ENCODE measurements at regions not wholly inside any gene's neighbourhood (a gene's known extent, or its start where the extent isn't known, plus 50 kb on each side); places are given as distances from the start of the nearest gene placed in this dataset.
"Not testable (repeated sequence)": the region's sequence is repeated elsewhere in the genome, so short reads cannot be mapped to it uniquely, and the experiment has no call there.

DNA sequence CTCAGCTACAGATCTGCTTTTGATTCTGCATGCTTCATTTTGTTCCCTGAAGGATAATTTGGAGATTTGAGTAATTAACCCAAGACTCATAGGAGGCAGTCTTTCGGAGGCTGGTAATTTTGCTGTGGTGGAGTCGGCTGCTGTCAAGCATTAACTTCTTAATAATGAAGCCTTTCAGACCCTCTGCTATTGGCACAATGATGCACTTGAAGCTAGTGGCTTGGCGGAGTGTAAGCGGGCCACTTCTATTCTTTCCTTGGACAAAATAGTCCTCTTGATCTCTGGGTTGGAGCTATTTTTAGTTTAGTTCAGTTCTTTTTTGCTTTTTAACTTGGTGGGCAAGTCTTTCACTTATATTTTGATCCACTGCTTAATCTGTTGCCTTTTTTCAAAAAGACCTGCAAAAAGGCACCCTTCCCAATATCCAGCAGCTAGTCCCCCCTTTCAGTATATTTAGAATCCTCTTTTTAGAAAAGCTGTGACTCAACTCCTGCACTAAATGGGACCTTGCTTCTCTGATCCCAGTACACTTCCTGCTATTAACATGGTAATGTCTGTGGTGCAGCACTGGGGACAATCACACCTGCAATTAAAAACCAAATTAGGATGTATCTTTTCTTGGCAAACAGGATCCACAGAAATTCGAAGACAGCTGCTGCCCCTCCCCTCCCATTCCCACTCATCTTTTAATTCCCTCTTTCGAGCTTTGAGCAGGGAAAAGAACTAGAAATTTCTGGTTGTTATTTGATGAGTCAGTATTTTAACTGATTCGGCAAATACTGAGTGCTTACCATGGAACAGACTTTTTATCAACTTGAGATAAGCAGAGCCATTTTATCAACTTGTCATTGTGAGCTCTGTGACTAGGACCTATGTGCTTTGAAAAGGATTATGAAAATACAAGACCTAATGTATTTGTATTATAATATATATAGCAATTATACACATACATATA, 169.4 kb upstream of the ANKRD55 start:
- Histone ChIP-seq H3K27ac (replicated peaks in 1 of 4) (no peak overlapping the region), H3K36me3 (no peaks in the 10 kb centered on the region), H3K4me3 (no peak overlapping the region), H3K27me3 (no peaks in the 10 kb centered on the region), H3K4me1 (peaks cover 0 to 4% (median 1%) of the 10 kb centered on the region in 4 donors), H3K9me3 (no peaks in the 10 kb centered on the region)
- intact Hi-C loops (cut with DNase I) = no loop called here
- DNase-seq (ENCODE audit: extremely low spot score) = no peak
- TF ChIP-seq EP300 (IDR thresholded peaks at IDR 0.05) (no peak), POLR2AphosphoS5 (IDR thresholded peaks at IDR 0.05) (no peak), POLR2A (IDR thresholded peaks at IDR 0.05; ENCODE audit: low read depth) (no peak)
- TF ChIP-seq, protein P1, sequence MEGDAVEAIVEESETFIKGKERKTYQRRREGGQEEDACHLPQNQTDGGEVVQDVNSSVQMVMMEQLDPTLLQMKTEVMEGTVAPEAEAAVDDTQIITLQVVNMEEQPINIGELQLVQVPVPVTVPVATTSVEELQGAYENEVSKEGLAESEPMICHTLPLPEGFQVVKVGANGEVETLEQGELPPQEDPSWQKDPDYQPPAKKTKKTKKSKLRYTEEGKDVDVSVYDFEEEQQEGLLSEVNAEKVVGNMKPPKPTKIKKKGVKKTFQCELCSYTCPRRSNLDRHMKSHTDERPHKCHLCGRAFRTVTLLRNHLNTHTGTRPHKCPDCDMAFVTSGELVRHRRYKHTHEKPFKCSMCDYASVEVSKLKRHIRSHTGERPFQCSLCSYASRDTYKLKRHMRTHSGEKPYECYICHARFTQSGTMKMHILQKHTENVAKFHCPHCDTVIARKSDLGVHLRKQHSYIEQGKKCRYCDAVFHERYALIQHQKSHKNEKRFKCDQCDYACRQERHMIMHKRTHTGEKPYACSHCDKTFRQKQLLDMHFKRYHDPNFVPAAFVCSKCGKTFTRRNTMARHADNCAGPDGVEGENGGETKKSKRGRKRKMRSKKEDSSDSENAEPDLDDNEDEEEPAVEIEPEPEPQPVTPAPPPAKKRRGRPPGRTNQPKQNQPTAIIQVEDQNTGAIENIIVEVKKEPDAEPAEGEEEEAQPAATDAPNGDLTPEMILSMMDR (IDR thresholded peaks at IDR 0.05) = no peak
- WGBS = 71% methylated on average over 7 of the region's 7 CpGs

DNA sequence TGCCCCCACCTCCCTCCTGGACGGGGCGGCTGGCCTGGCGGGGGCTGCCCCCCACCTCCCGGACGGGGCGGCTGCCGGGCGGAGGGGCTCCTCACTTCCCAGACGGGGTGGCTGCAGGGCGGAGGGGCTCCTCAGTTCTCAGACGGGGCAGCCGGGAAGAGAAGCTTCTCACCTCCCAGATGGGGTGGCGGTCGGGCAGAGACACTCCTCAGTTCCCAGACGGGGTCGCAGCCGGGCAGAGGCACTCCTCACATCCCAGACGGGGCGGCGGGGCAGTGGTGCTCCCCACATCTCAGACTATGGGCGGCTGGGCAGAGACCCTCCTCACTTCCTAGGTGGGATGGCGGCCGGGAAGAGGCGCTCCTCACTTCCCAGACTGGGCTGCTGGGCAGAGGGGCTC, 164.7 kb upstream of the ANKRD55 start:
- H3K4me1 ChIP-seq; H3K27ac ChIP-seq (replicated peaks in 1 of 4); H3K36me3 ChIP-seq; intact Hi-C loops (cut with DNase I); DNase-seq (ENCODE audit: extremely low spot score); H3K4me3 ChIP-seq; H3K27me3 ChIP-seq: not testable (repeated sequence)
- peaks cover 0 to 30% (median 25%) of the 10 kb centered on the region in 4 donors for H3K9me3 ChIP-seq
- 100% methylated on average over 15 of the region's 24 CpGs for WGBS

DNA sequence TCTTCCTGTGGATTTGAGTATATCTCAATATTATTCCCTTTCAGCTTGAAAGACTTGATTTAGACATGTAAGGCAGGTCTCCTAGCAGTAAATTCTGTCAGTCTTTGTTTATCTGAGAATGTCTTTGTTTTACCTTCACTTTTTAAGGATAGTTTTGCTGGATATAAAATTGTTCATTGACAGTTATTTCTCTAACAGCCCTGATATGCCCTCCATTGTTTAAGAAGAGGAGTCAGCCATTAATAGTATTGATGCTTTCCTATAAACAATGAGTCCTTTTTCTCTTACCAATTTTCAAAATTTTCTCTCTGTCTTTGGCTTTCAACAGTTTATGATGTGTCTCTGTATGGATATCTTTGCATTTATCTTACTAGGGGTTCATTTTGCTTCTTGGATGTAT, 163.5 kb upstream of the ANKRD55 start:
- no peaks in the 10 kb centered on the region for H3K36me3 ChIP-seq
- TF ChIP-seq POLR2A (IDR thresholded peaks at IDR 0.05; ENCODE audit: low read depth) (no peak), EP300 (IDR thresholded peaks at IDR 0.05) (no peak), POLR2AphosphoS5 (IDR thresholded peaks at IDR 0.05) (no peak)
- TF ChIP-seq, protein P1 (IDR thresholded peaks at IDR 0.05) = no peak
- intact Hi-C loops (cut with DNase I) = no loop called here
- H3K27me3 ChIP-seq = no peaks in the 10 kb centered on the region
- no peak overlapping the region for H3K4me3 ChIP-seq
- no peak overlapping the region for H3K27ac ChIP-seq (replicated peaks in 1 of 4)
- DNase-seq (ENCODE audit: extremely low spot score) = no peak
- H3K4me1 ChIP-seq = no peaks in the 10 kb centered on the region
- peaks cover 0 to 34% (median 27%) of the 10 kb centered on the region in 4 donors for H3K9me3 ChIP-seq

DNA sequence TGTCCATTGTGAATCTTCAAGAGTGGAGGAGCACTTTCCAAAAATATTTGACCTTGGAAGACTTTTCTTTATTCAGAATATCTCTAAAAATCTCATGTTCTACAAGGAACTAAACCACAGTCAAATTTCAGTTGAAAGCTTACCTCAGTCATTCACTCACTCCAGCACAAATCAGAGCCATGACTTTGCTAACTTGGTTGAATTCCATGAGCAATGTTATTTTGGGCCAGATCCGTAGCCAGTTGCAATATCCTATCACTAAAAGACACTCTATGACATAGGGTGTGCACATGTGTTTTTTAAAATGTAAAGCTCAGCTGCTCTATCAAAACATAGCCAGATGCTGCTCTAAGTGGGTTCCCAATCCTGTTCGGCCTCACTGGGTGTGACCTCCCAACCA, 156.1 kb upstream of the ANKRD55 start:
- TF ChIP-seq POLR2AphosphoS5 (IDR thresholded peaks at IDR 0.05) = no peak
- TF ChIP-seq POLR2A (IDR thresholded peaks at IDR 0.05; ENCODE audit: low read depth) = no peak
- no peak for TF ChIP-seq EP300 (IDR thresholded peaks at IDR 0.05)
- TF ChIP-seq, protein P1 (IDR thresholded peaks at IDR 0.05) = no peak

DNA sequence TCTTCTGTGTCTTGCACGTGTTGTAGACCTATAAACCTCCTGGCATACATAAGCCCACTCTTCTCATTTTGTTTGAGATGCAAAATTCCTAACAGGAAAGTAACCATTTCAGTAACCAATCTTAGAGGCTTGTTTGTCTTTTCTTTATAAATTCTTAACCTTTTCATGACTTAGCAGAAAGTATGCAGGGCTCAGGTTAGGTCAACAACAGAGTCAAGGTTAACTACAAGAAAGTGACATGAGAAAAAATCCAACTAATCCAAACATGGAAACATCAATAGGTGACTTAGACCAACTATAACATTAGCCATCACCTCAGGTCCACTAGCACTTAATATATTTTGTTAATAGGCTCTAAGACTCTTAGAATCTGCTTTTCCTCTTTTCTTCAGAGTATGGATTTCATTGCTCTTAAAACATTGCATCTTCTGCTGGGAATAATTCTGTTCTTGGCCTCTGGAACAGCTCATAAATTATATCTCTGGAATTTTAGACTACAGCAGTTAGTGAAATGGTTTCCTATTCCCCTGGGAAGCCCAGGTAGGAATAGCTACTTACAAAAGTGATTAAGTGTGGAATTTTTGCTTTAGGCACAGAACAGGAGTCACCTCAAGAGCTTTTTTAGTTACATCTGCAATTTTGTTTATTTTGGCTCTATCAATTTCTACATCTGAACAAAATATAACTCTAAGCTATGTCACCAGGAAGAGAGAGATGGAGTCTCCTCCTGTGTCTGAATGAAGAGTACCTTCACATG, 155.3 kb upstream of the ANKRD55 start:
- no peaks in the 10 kb centered on the region for H3K4me1 ChIP-seq
- intact Hi-C loops (cut with DNase I) = no loop called here
- TF ChIP-seq POLR2AphosphoS5 (IDR thresholded peaks at IDR 0.05) (no peak), EP300 (IDR thresholded peaks at IDR 0.05) (no peak), POLR2A (IDR thresholded peaks at IDR 0.05; ENCODE audit: low read depth) (no peak)
- TF ChIP-seq, protein P1 (IDR thresholded peaks at IDR 0.05) = no peak
- no peak overlapping the region for H3K4me3 ChIP-seq
- peaks cover 0 to 10% (median 0%) of the 10 kb centered on the region in 4 donors for H3K9me3 ChIP-seq
- H3K36me3 ChIP-seq = no peaks in the 10 kb centered on the region
- no peak for DNase-seq (ENCODE audit: extremely low spot score)
- no peaks in the 10 kb centered on the region for H3K27me3 ChIP-seq
- 92% methylated on average over 1 of the region's 1 CpG for WGBS
- no peak overlapping the region for H3K27ac ChIP-seq (replicated peaks in 1 of 4)

More for the DNA sequence above, 156.1 kb upstream of the ANKRD55 start:
- Histone ChIP-seq H3K27me3 (no peaks in the 10 kb centered on the region), H3K4me3 (no peak overlapping the region), H3K4me1 (no peaks in the 10 kb centered on the region), H3K9me3 (peaks cover 0 to 10% (median 7%) of the 10 kb centered on the region in 4 donors), H3K27ac (replicated peaks in 1 of 4) (no peak overlapping the region), H3K36me3 (no peaks in the 10 kb centered on the region)
- 86% methylated on average over 2 of the region's 2 CpGs for WGBS
- intact Hi-C loops (cut with DNase I) = no loop called here
- no peak for DNase-seq (ENCODE audit: extremely low spot score)
